Osteoblast (primary cell): ENCODE measurements at regions not wholly inside any gene's neighbourhood (a gene's known extent, or its start where the extent isn't known, plus 50 kb on each side); places are given as distances from the start of the nearest gene placed in this dataset.

Experiments used
- DNase-seq: peaks from one replicate; pipeline ENCODE4 v3.0.0; 2011; ENCODE audit warnings: low spot score, mixed read lengths; ENCODE audit not compliant: insufficient read length; ENCODE audit errors: missing footprints
- H2AFZ ChIP-seq: 2 replicates; pipeline ENCODE4 v1.6.0; 2011; ENCODE audit warnings: mild to moderate bottlenecking, low read length
- H3K27ac ChIP-seq: 2 replicates; pipeline ENCODE4 v1.5.1; 2011; ENCODE audit warnings: mild to moderate bottlenecking, low read depth, low read length, moderate library complexity
- H3K27me3 ChIP-seq: 2 replicates; pipeline ENCODE4 v1.6.0; 2012; ENCODE audit warnings: mild to moderate bottlenecking, control low read depth, inconsistent platforms, low read length, moderate library complexity; ENCODE audit not compliant: insufficient read depth
- H3K36me3 ChIP-seq: 2 replicates; pipeline ENCODE4 v1.5.1; 2011; ENCODE audit warnings: mild to moderate bottlenecking, low read length, control low read depth, moderate library complexity; ENCODE audit not compliant: insufficient read depth
- H3K4me1 ChIP-seq: 2 replicates; pipeline ENCODE4 v1.5.1; 2011; ENCODE audit warnings: mild to moderate bottlenecking, low read length, control low read depth, moderate library complexity; ENCODE audit not compliant: insufficient read depth
- H3K4me2 ChIP-seq: 2 replicates; pipeline ENCODE4 v1.6.0; 2011; ENCODE audit warnings: mild to moderate bottlenecking, low read length; ENCODE audit not compliant: insufficient read depth
- H3K4me3 ChIP-seq: fragments of 200-600 bp; sonication (generic); 3 replicates; pipeline ENCODE4 v1.5.1; 2012; ENCODE audit warnings: mild to moderate bottlenecking, low read length, inconsistent platforms; ENCODE audit not compliant: insufficient read depth
- H3K79me2 ChIP-seq: 2 replicates; pipeline ENCODE4 v1.6.0; 2012; ENCODE audit warnings: mild to moderate bottlenecking, low read length, control low read depth, inconsistent platforms; ENCODE audit not compliant: insufficient read depth
- H3K9me3 ChIP-seq: 2 replicates; pipeline ENCODE4 v1.5.1; 2011; ENCODE audit warnings: low read depth, low read length, control low read depth
- H4K20me1 ChIP-seq: 2 replicates; pipeline ENCODE4 v1.6.0; 2012; ENCODE audit warnings: mild to moderate bottlenecking, low read length, control low read depth; ENCODE audit not compliant: insufficient read depth
- CTCF ChIP-seq: IDR thresholded peaks from 2 replicates; pipeline ENCODE4 v1.5.1; 2011; ENCODE audit warnings: mild to moderate bottlenecking, low read depth, low read length, moderate library complexity; ENCODE audit errors: extremely low read depth

GRCh38 chr4:11543706-11544105, 115.0 kb upstream of the HS3ST1 start:
- Histone ChIP-seq H3K4me1 (no peaks in the 10 kb centered on the region), H3K27ac (no peak overlapping the region), H4K20me1 (no peaks in the 10 kb centered on the region), H3K27me3 (no peaks in the 10 kb centered on the region), H3K4me2 (no peak overlapping the region), H3K79me2 (no peaks in the 10 kb centered on the region), H3K4me3 (no peak overlapping the region), H3K9me3 (no peaks in the 10 kb centered on the region), H3K36me3 (no peaks in the 10 kb centered on the region), H2AFZ (no peak overlapping the region)
- no peak for TF ChIP-seq CTCF
- DNase-seq = no peak

- H2AFZ ChIP-seq = no peak overlapping the region
- H3K27ac ChIP-seq = no peak overlapping the region
- no peak for TF ChIP-seq CTCF
- no peaks in the 10 kb centered on the region for H4K20me1 ChIP-seq
- H3K4me2 ChIP-seq = no peak overlapping the region
- H3K27me3 ChIP-seq = no peaks in the 10 kb centered on the region
- H3K36me3 ChIP-seq = no peaks in the 10 kb centered on the region
- H3K4me3 ChIP-seq = no peak overlapping the region
- no peaks in the 10 kb centered on the region for H3K4me1 ChIP-seq
- no peak for DNase-seq
- no peaks in the 10 kb centered on the region for H3K79me2 ChIP-seq
- no peaks in the 10 kb centered on the region for H3K9me3 ChIP-seq
Measured at GRCh38 chr4:11542952-11543351, 114.3 kb upstream of the HS3ST1 start.

- Histone ChIP-seq H3K79me2 (no peaks in the 10 kb centered on the region), H4K20me1 (no peaks in the 10 kb centered on the region), H3K27ac (no peak overlapping the region), H3K36me3 (no peaks in the 10 kb centered on the region), H3K9me3 (no peaks in the 10 kb centered on the region), H2AFZ (no peak overlapping the region), H3K4me3 (no peak overlapping the region), H3K4me2 (no peak overlapping the region), H3K4me1 (no peaks in the 10 kb centered on the region), H3K27me3 (no peaks in the 10 kb centered on the region)
- no peak for DNase-seq
- TF ChIP-seq CTCF = no peak
Measured at GRCh38 chr4:11537846-11538245, 109.2 kb upstream of the HS3ST1 start.

- H3K4me1 ChIP-seq = no peaks in the 10 kb centered on the region
- no peak overlapping the region for H3K4me3 ChIP-seq
- no peak overlapping the region for H2AFZ ChIP-seq
- H3K79me2 ChIP-seq = no peaks in the 10 kb centered on the region
- no peaks in the 10 kb centered on the region for H4K20me1 ChIP-seq
- DNase-seq = no peak
- H3K27me3 ChIP-seq = no peaks in the 10 kb centered on the region
- H3K9me3 ChIP-seq = no peaks in the 10 kb centered on the region
- no peak for TF ChIP-seq CTCF
- no peak overlapping the region for H3K27ac ChIP-seq
- no peak overlapping the region for H3K4me2 ChIP-seq
- no peaks in the 10 kb centered on the region for H3K36me3 ChIP-seq
Measured at GRCh38 chr4:11535333-11535732, 106.6 kb upstream of the HS3ST1 start.
